HK-2 (cell line): ENCODE measurements at regions not wholly inside any gene's neighbourhood (a gene's known extent, or its start where the extent isn't known, plus 50 kb on each side); places are given as distances from the start of the nearest gene placed in this dataset.
A peak's percentile ranks its signal among the peaks of the same experiment; 100 is the strongest.

Source experiments
- DNase-seq: peaks from one replicate; pipeline ENCODE4 v3.0.0-alpha.2; 2018; ENCODE audit not compliant: unreplicated experiment

- DNase-seq, result no peak
These were observed 215.1 kb upstream of the MIR17HG start for GRCh38 chr13:91132381-91132780.

GRCh38 chr13:91132786-91133185, 214.7 kb upstream of the MIR17HG start:
- no peak for DNase-seq

GRCh38 chr13:91133941-91134802, 213.3 kb upstream of the MIR17HG start:
- peak; percentile 29 for DNase-seq

- DNase-seq, result no peak
These were observed 212.7 kb upstream of the MIR17HG start for GRCh38 chr13:91134803-91135184.

- DNase-seq, result no peak
These were observed 212.1 kb upstream of the MIR17HG start for GRCh38 chr13:91135376-91135775.

GRCh38 chr13:91135968-91136367, 211.5 kb upstream of the MIR17HG start:
- no peak for DNase-seq

GRCh38 chr13:91136806-91137205, 210.7 kb upstream of the MIR17HG start:
- no peak for DNase-seq

- no peak for DNase-seq
These were observed 208.3 kb upstream of the MIR17HG start for GRCh38 chr13:91139232-91139631.

GRCh38 chr13:91141543-91142061, 205.9 kb upstream of the MIR17HG start:
- DNase-seq, result no peak

- DNase-seq, result no peak
These were observed 204.9 kb upstream of the MIR17HG start for GRCh38 chr13:91142572-91142971.

GRCh38 chr13:91144054-91144453, 203.4 kb upstream of the MIR17HG start:
- no peak for DNase-seq

- no peak for DNase-seq
These were observed 203.0 kb upstream of the MIR17HG start for GRCh38 chr13:91144486-91144885.

- DNase-seq, result no peak
These were observed 201.8 kb upstream of the MIR17HG start for GRCh38 chr13:91145571-91146205.

GRCh38 chr13:91146601-91147000, 200.9 kb upstream of the MIR17HG start:
- no peak for DNase-seq

- DNase-seq, result no peak
These were observed 199.4 kb upstream of the MIR17HG start for GRCh38 chr13:91148098-91148497.

- DNase-seq, result no peak
These were observed 195.6 kb upstream of the MIR17HG start for GRCh38 chr13:91151921-91152320.

- DNase-seq, result no peak
These were observed 194.1 kb upstream of the MIR17HG start for GRCh38 chr13:91153372-91153771.

- no peak for DNase-seq
These were observed 192.7 kb upstream of the MIR17HG start for GRCh38 chr13:91154558-91155353.

- no peak for DNase-seq
These were observed 191.9 kb upstream of the MIR17HG start for GRCh38 chr13:91155512-91156114.

- DNase-seq, result no peak
These were observed 190.0 kb upstream of the MIR17HG start for GRCh38 chr13:91157273-91158016.

- DNase-seq, result no peak
These were observed 189.5 kb upstream of the MIR17HG start for GRCh38 chr13:91158017-91158395.
